GM19238 (cell line): ENCODE measurements at regions not wholly inside any gene's neighbourhood (a gene's known extent, or its start where the extent isn't known, plus 50 kb on each side); places are given as distances from the start of the nearest gene placed in this dataset.

Experiments
- DNase-seq: peaks from one replicate; pipeline ENCODE4 v3.0.0; 2011; ENCODE audit warnings: low spot score; ENCODE audit not compliant: insufficient read length

GRCh38 chr7:123401295-123401694, 133.1 kb downstream of the IQUB start:
- DNase-seq, result no peak

- DNase-seq, result no peak
Observed at GRCh38 chr7:123400196-123400595, 134.2 kb downstream of the IQUB start.

GRCh38 chr7:123398921-123399320, 135.5 kb downstream of the IQUB start:
- no peak for DNase-seq

GRCh38 chr7:123397746-123398338, 136.6 kb downstream of the IQUB start:
- no peak for DNase-seq

- no peak for DNase-seq
Observed at GRCh38 chr7:123393623-123394022, 140.8 kb downstream of the IQUB start.

- DNase-seq, result no peak
Observed at GRCh38 chr7:123372368-123372767, 162.0 kb downstream of the IQUB start.

GRCh38 chr7:123367484-123368122, 166.8 kb downstream of the IQUB start:
- peak; percentile 10 for DNase-seq

- DNase-seq, result no peak
Observed at GRCh38 chr7:123367031-123367430, 167.3 kb upstream of the SLC13A1 start.

- DNase-seq, result no peak
Observed at GRCh38 chr7:123366626-123367025, 166.9 kb upstream of the SLC13A1 start.

- no peak for DNase-seq
Observed at GRCh38 chr7:123360631-123361030, 160.9 kb upstream of the SLC13A1 start.

GRCh38 chr7:123355576-123356190, 155.9 kb upstream of the SLC13A1 start:
- DNase-seq, result no peak

GRCh38 chr7:123352973-123353372, 153.2 kb upstream of the SLC13A1 start:
- DNase-seq, result no peak

- DNase-seq, result no peak
Observed at GRCh38 chr7:123351516-123352505, 152.0 kb upstream of the SLC13A1 start.

GRCh38 chr7:123351027-123351426, 151.3 kb upstream of the SLC13A1 start:
- DNase-seq, result no peak

- no peak for DNase-seq
Observed at GRCh38 chr7:123348690-123349089, 148.9 kb upstream of the SLC13A1 start.

- no peak for DNase-seq
Observed at GRCh38 chr7:123346766-123347165, 147.0 kb upstream of the SLC13A1 start.

- no peak for DNase-seq
Observed at GRCh38 chr7:123343611-123344010, 143.8 kb upstream of the SLC13A1 start.

- no peak for DNase-seq
Observed at GRCh38 chr7:123341102-123341501, 141.3 kb upstream of the SLC13A1 start.

- no peak for DNase-seq
Observed at GRCh38 chr7:123338688-123339087, 138.9 kb upstream of the SLC13A1 start.

- DNase-seq, result no peak
Observed at GRCh38 chr7:123329988-123330643, 130.3 kb upstream of the SLC13A1 start.

GRCh38 chr7:123327661-123328060, 127.9 kb upstream of the SLC13A1 start:
- DNase-seq, result no peak
